ENCODE measurements at regions not wholly inside any gene's neighbourhood (a gene's known extent, or its start where the extent isn't known, plus 50 kb on each side); places are given as distances from the start of the nearest gene placed in this dataset.

GRCh38 chr11:42315267-42315666 is 855.8 kb upstream of the LRRC4C start:
- Histone ChIP-seq H2AFZ (ENCODE audit: low read length) (no peak overlapping the region), H3K9ac (ENCODE audit: insufficient read depth, low read length) (no peak overlapping the region), H3K27me3 (ENCODE audit: control insufficient read depth, insufficient read depth, low read length) (no peaks in the 10 kb centered on the region), H3K4me2 (ENCODE audit: extremely low read depth, insufficient read depth, low read length) (no peak overlapping the region), H3K27ac (ENCODE audit: insufficient read depth, low read length) (no peak overlapping the region), H3K9me3 (ENCODE audit: control insufficient read depth, insufficient read depth, low read depth, low read length) (no peaks in the 10 kb centered on the region), H4K20me1 (ENCODE audit: control insufficient read depth, extremely low read depth, insufficient read depth, low read length) (no peaks in the 10 kb centered on the region), H3K4me3 (replicated peaks in 1 of 4; ENCODE audit: control extremely low read depth in 1 of 4, insufficient read depth in 1 of 4, low read depth in 3 of 4, low read length in 4 of 4) (no peak overlapping the region), H3K4me1 (ENCODE audit: control insufficient read depth, extremely low read depth, insufficient read depth, low read length) (no peaks in the 10 kb centered on the region), H3K36me3 (ENCODE audit: control insufficient read depth, insufficient read depth, low read length) (no peaks in the 10 kb centered on the region), H3K79me2 (ENCODE audit: control insufficient read depth, insufficient read depth, low read length) (no peaks in the 10 kb centered on the region)
- peak in 1 of 2 donors; percentile 61 for DNase-seq (ENCODE audit: low read depth in 2 of 2)
- no peak for TF ChIP-seq EZH2 (IDR thresholded peaks at IDR 0.05; ENCODE audit: low read length, missing control alignments)

- TF ChIP-seq EZH2 (IDR thresholded peaks at IDR 0.05; ENCODE audit: low read length, missing control alignments) (no peak), CTCF (conservative IDR thresholded peaks at IDR 0.05 in 1 of 2, IDR thresholded peaks at IDR 0.05 in 1 of 2; ENCODE audit: low read depth in 1 of 2, low read length in 2 of 2) (no peak)
- H2AFZ ChIP-seq (ENCODE audit: low read length), result no peak overlapping the region
- H3K4me2 ChIP-seq (ENCODE audit: extremely low read depth, insufficient read depth, low read length), result no peak overlapping the region
Observed at GRCh38 chr11:42315846-42316245, 856.4 kb upstream of the LRRC4C start.

GRCh38 chr11:42319921-42320320 is 860.5 kb upstream of the LRRC4C start:
- no peaks in the 10 kb centered on the region for H3K9me3 ChIP-seq (ENCODE audit: control insufficient read depth, insufficient read depth, low read depth, low read length)
- no peak overlapping the region for H3K4me2 ChIP-seq (ENCODE audit: extremely low read depth, insufficient read depth, low read length)
- no peaks in the 10 kb centered on the region for H4K20me1 ChIP-seq (ENCODE audit: control insufficient read depth, extremely low read depth, insufficient read depth, low read length)
- no peaks in the 10 kb centered on the region for H3K79me2 ChIP-seq (ENCODE audit: control insufficient read depth, insufficient read depth, low read length)
- DNase-seq (ENCODE audit: low read depth in 2 of 2), result peak in 1 of 2 donors; percentile 32
- no peaks in the 10 kb centered on the region for H3K36me3 ChIP-seq (ENCODE audit: control insufficient read depth, insufficient read depth, low read length)
- TF ChIP-seq CTCF (conservative IDR thresholded peaks at IDR 0.05 in 1 of 2, IDR thresholded peaks at IDR 0.05 in 1 of 2; ENCODE audit: low read depth in 1 of 2, low read length in 2 of 2), result no peak
- TF ChIP-seq EZH2 (IDR thresholded peaks at IDR 0.05; ENCODE audit: low read length, missing control alignments), result no peak
- H3K4me1 ChIP-seq (ENCODE audit: control insufficient read depth, extremely low read depth, insufficient read depth, low read length), result no peaks in the 10 kb centered on the region
- H2AFZ ChIP-seq (ENCODE audit: low read length), result no peak overlapping the region
- no peak overlapping the region for H3K4me3 ChIP-seq (replicated peaks in 1 of 4; ENCODE audit: control extremely low read depth in 1 of 4, insufficient read depth in 1 of 4, low read depth in 3 of 4, low read length in 4 of 4)
- H3K9ac ChIP-seq (ENCODE audit: insufficient read depth, low read length), result no peak overlapping the region
- H3K27ac ChIP-seq (ENCODE audit: insufficient read depth, low read length), result no peak overlapping the region
- no peaks in the 10 kb centered on the region for H3K27me3 ChIP-seq (ENCODE audit: control insufficient read depth, insufficient read depth, low read length)

More at GRCh38 chr11:42315846-42316245, 856.4 kb upstream of the LRRC4C start:
- H3K9ac ChIP-seq (ENCODE audit: insufficient read depth, low read length), result no peak overlapping the region
- H3K4me3 ChIP-seq (replicated peaks in 1 of 4; ENCODE audit: control extremely low read depth in 1 of 4, insufficient read depth in 1 of 4, low read depth in 3 of 4, low read length in 4 of 4), result no peak overlapping the region
- no peaks in the 10 kb centered on the region for H3K79me2 ChIP-seq (ENCODE audit: control insufficient read depth, insufficient read depth, low read length)
- H3K27me3 ChIP-seq (ENCODE audit: control insufficient read depth, insufficient read depth, low read length), result no peaks in the 10 kb centered on the region
- no peaks in the 10 kb centered on the region for H3K9me3 ChIP-seq (ENCODE audit: control insufficient read depth, insufficient read depth, low read depth, low read length)
- no peak overlapping the region for H3K27ac ChIP-seq (ENCODE audit: insufficient read depth, low read length)
- H3K4me1 ChIP-seq (ENCODE audit: control insufficient read depth, extremely low read depth, insufficient read depth, low read length), result no peaks in the 10 kb centered on the region
- H3K36me3 ChIP-seq (ENCODE audit: control insufficient read depth, insufficient read depth, low read length), result no peaks in the 10 kb centered on the region
- H4K20me1 ChIP-seq (ENCODE audit: control insufficient read depth, extremely low read depth, insufficient read depth, low read length), result no peaks in the 10 kb centered on the region
- peak in 1 of 2 donors; percentile 73 for DNase-seq (ENCODE audit: low read depth in 2 of 2)
